ENCODE measurements at regions not wholly inside any gene's neighbourhood (a gene's known extent, or its start where the extent isn't known, plus 50 kb on each side); places are given as distances from the start of the nearest gene placed in this dataset.

GRCh38 chr19:31096935-31097545 is 252.2 kb downstream of the TSHZ3 start:
- Histone ChIP-seq H3K4me1 (ENCODE audit: low read depth) (peaks cover 8% of the 10 kb centered on the region), H3K27me3 (peaks cover 29% of the 10 kb centered on the region), H3K36me3 (no peaks in the 10 kb centered on the region), H3K4me3 (no peak overlapping the region), H3K9me3 (ENCODE audit: low read depth) (no peaks in the 10 kb centered on the region), H3K27ac (no peak overlapping the region)
- TF ChIP-seq CTCF (IDR thresholded peaks at IDR 0.05; ENCODE audit: low read depth, low read length): no peak
- DNase-seq (ENCODE audit: low read depth in 1 of 2, low spot score in 1 of 2): peak; percentile 24 to 34

GRCh38 chr19:31096062-31096830 is 253.0 kb downstream of the TSHZ3 start:
- no peaks in the 10 kb centered on the region for H3K36me3 ChIP-seq
- H3K9me3 ChIP-seq (ENCODE audit: low read depth): no peaks in the 10 kb centered on the region
- peaks cover 21% of the 10 kb centered on the region for H3K27me3 ChIP-seq
- H3K4me3 ChIP-seq: no peak overlapping the region
- DNase-seq (ENCODE audit: low read depth in 1 of 2, low spot score in 1 of 2): peak in 1 of 2 donors; percentile 59
- TF ChIP-seq CTCF (IDR thresholded peaks at IDR 0.05; ENCODE audit: low read depth, low read length): no peak
- peaks cover 8% of the 10 kb centered on the region for H3K4me1 ChIP-seq (ENCODE audit: low read depth)
- peak overlapping the region; percentile 25 for H3K27ac ChIP-seq

- no peak overlapping the region for H3K4me3 ChIP-seq
- no peak for TF ChIP-seq CTCF (IDR thresholded peaks at IDR 0.05; ENCODE audit: low read depth, low read length)
- H3K27ac ChIP-seq: no peak overlapping the region
- peaks cover 8% of the 10 kb centered on the region for H3K4me1 ChIP-seq (ENCODE audit: low read depth)
- no peak for DNase-seq (ENCODE audit: low read depth in 1 of 2, low spot score in 1 of 2)
- H3K27me3 ChIP-seq: peaks cover 24% of the 10 kb centered on the region
- H3K36me3 ChIP-seq: no peaks in the 10 kb centered on the region
- H3K9me3 ChIP-seq (ENCODE audit: low read depth): no peaks in the 10 kb centered on the region
These were observed 254.0 kb downstream of the TSHZ3 start for GRCh38 chr19:31095100-31095804.

GRCh38 chr19:31092274-31092673 is 257.0 kb downstream of the TSHZ3 start:
- Histone ChIP-seq H3K4me1 (ENCODE audit: low read depth) (peaks cover 8% of the 10 kb centered on the region), H3K27ac (no peak overlapping the region), H3K9me3 (ENCODE audit: low read depth) (no peaks in the 10 kb centered on the region), H3K36me3 (no peaks in the 10 kb centered on the region), H3K27me3 (peaks cover 30% of the 10 kb centered on the region), H3K4me3 (no peak overlapping the region)
- no peak for DNase-seq (ENCODE audit: low read depth in 1 of 2, low spot score in 1 of 2)
- no peak for TF ChIP-seq CTCF (IDR thresholded peaks at IDR 0.05; ENCODE audit: low read depth, low read length)

- Histone ChIP-seq H3K4me3 (no peak overlapping the region), H3K4me1 (ENCODE audit: low read depth) (no peaks in the 10 kb centered on the region), H3K27me3 (peaks cover 40% of the 10 kb centered on the region), H3K9me3 (ENCODE audit: low read depth) (no peaks in the 10 kb centered on the region), H3K36me3 (no peaks in the 10 kb centered on the region), H3K27ac (no peak overlapping the region)
- no peak for DNase-seq (ENCODE audit: low read depth in 1 of 2, low spot score in 1 of 2)
- no peak for TF ChIP-seq CTCF (IDR thresholded peaks at IDR 0.05; ENCODE audit: low read depth, low read length)
These were observed 259.6 kb downstream of the TSHZ3 start for GRCh38 chr19:31089681-31090080.
